WTC11 (cell line): ENCODE measurements at regions not wholly inside any gene's neighbourhood (a gene's known extent, or its start where the extent isn't known, plus 50 kb on each side); places are given as distances from the start of the nearest gene placed in this dataset.

Source experiments
- ATAC-seq: fragments of 200-7000 bp; cut with Tn5 transposase; 2 replicates; pipeline ENCODE4 v1.10.0; 2021; ENCODE audit warnings: mild to moderate bottlenecking, moderate library complexity
- CTCF ChIA-PET: fragments of 300-600 bp; sonication (Branson Sonifier 250); formaldehyde crosslinking; loops from one replicate; lab custom pipeline; 2021; ENCODE audit warnings: antibody characterized with exemption; lab: Charles Lee
- POLR2A ChIA-PET: fragments of 350-600 bp; sonication (Branson Sonifier 250); formaldehyde crosslinking; loops from one replicate; lab custom pipeline; 2021; ENCODE audit warnings: antibody characterized with exemption; lab: Charles Lee
- DNase-seq: peaks from one replicate; pipeline ENCODE4 v3.0.0; 2021; ENCODE audit warnings: low spot score
- H3K27ac Mint-ChIP-seq: 2 replicates; pipeline ENCODE4 v1.8.0; 2021; ENCODE audit warnings: mixed read lengths
- H3K27me3 Mint-ChIP-seq: 2 replicates; pipeline ENCODE4 v1.8.0; 2021; ENCODE audit warnings: low read depth, mild to moderate bottlenecking, moderate library complexity, mixed read lengths
- H3K36me3 Mint-ChIP-seq: 2 replicates; pipeline ENCODE4 v1.8.0; 2021; ENCODE audit warnings: mixed read lengths
- H3K4me1 Mint-ChIP-seq: 2 replicates; pipeline ENCODE4 v1.8.0; 2022; ENCODE audit warnings: mixed read lengths
- H3K4me3 Mint-ChIP-seq: 2 replicates; pipeline ENCODE4 v1.8.0; 2021; ENCODE audit warnings: mild to moderate bottlenecking, moderate library complexity, mixed read lengths
- H3K9me3 Mint-ChIP-seq: 2 replicates; pipeline ENCODE4 v1.8.0; 2021; ENCODE audit warnings: mixed read lengths
- GRHL2 ChIP-seq: fragments of 250-450 bp; sonication (Bioruptor Pico); IDR thresholded peaks from 2 replicates; pipeline ENCODE4 v1.8.0; 2022; ENCODE audit warnings: mild to moderate bottlenecking, moderate library complexity; ENCODE audit not compliant: insufficient replicate concordance, severe bottlenecking
- JUN ChIP-seq: sonication (generic); formaldehyde crosslinking; IDR thresholded peaks from 2 replicates; pipeline ENCODE4 v1.8.0; 2023; ENCODE audit warnings: mild to moderate bottlenecking, missing genetic modification reagents
- KAT7 ChIP-seq: sonication (generic); formaldehyde crosslinking; IDR thresholded peaks from 2 replicates; pipeline ENCODE4 v1.8.1; 2023; ENCODE audit warnings: missing genetic modification reagents, mild to moderate bottlenecking, borderline replicate concordance
- NR2C2 ChIP-seq: sonication (generic); formaldehyde crosslinking; IDR thresholded peaks from 2 replicates; pipeline ENCODE4 v1.8.0; 2022; ENCODE audit warnings: mild to moderate bottlenecking, missing genetic modification reagents
- NR3C1 ChIP-seq: sonication (generic); formaldehyde crosslinking; conservative IDR thresholded peaks from 2 replicates; pipeline ENCODE4 v1.8.1; 2023; ENCODE audit warnings: low read depth, mild to moderate bottlenecking, missing genetic modification reagents
- PRDM15 ChIP-seq: sonication (generic); formaldehyde crosslinking; IDR thresholded peaks from 2 replicates; pipeline ENCODE4 v1.8.0; 2022; ENCODE audit warnings: missing genetic modification reagents
- ZNF232 ChIP-seq: sonication (generic); formaldehyde crosslinking; IDR thresholded peaks from 2 replicates; pipeline ENCODE4 v1.8.0; 2022; ENCODE audit warnings: mild to moderate bottlenecking, missing genetic modification reagents
- ZNF416 ChIP-seq: fragments of 250-450 bp; sonication (Bioruptor Pico); IDR thresholded peaks from 2 replicates; pipeline ENCODE4 v1.9.0; 2021; ENCODE audit warnings: mild to moderate bottlenecking, inconsistent platforms
- TF ChIP-seq, protein P1 (sequence below): sonication (generic); formaldehyde crosslinking; conservative IDR thresholded peaks from 2 replicates; pipeline ENCODE4 v1.8.1; 2023; ENCODE audit warnings: mild to moderate bottlenecking, low read depth, missing genetic modification reagents, moderate library complexity
- TF ChIP-seq, protein P2 (sequence below): sonication (generic); formaldehyde crosslinking; IDR thresholded peaks from 2 replicates; pipeline ENCODE4 v1.8.0; 2023; ENCODE audit warnings: mild to moderate bottlenecking, missing genetic modification reagents
- TF ChIP-seq, protein P3 (sequence below): sonication (generic); formaldehyde crosslinking; IDR thresholded peaks from 2 replicates; pipeline ENCODE4 v1.8.1; 2023; ENCODE audit warnings: mild to moderate bottlenecking, missing genetic modification reagents, moderate library complexity
- TF ChIP-seq, protein P4 (sequence below): fragments of 200-600 bp; IDR thresholded peaks from 2 replicates; pipeline ENCODE4 v1.8.0; 2022; ENCODE audit warnings: antibody characterized with exemption
- TF ChIP-seq, protein P5 (sequence below): sonication (generic); formaldehyde crosslinking; IDR thresholded peaks from 2 replicates; pipeline ENCODE4 v1.8.0; 2022; ENCODE audit warnings: mild to moderate bottlenecking, missing genetic modification reagents
- TF ChIP-seq, protein P6 (sequence below): fragments of 250-450 bp; sonication (Bioruptor Pico); IDR thresholded peaks from 2 replicates; pipeline ENCODE4 v1.9.0; 2021; ENCODE audit warnings: mild to moderate bottlenecking

GRCh38 chr2:145807968-145808367, 1288.0 kb upstream of the ZEB2 start (continued):
- TF ChIP-seq, protein P1, sequence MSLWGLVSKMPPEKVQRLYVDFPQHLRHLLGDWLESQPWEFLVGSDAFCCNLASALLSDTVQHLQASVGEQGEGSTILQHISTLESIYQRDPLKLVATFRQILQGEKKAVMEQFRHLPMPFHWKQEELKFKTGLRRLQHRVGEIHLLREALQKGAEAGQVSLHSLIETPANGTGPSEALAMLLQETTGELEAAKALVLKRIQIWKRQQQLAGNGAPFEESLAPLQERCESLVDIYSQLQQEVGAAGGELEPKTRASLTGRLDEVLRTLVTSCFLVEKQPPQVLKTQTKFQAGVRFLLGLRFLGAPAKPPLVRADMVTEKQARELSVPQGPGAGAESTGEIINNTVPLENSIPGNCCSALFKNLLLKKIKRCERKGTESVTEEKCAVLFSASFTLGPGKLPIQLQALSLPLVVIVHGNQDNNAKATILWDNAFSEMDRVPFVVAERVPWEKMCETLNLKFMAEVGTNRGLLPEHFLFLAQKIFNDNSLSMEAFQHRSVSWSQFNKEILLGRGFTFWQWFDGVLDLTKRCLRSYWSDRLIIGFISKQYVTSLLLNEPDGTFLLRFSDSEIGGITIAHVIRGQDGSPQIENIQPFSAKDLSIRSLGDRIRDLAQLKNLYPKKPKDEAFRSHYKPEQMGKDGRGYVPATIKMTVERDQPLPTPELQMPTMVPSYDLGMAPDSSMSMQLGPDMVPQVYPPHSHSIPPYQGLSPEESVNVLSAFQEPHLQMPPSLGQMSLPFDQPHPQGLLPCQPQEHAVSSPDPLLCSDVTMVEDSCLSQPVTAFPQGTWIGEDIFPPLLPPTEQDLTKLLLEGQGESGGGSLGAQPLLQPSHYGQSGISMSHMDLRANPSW (CRISPR knock-in tag): no peak
- no peak for TF ChIP-seq JUN (CRISPR knock-in tag)
- no peak for TF ChIP-seq ZNF416 (CRISPR knock-in tag)

GRCh38 chr2:145807554-145807953, 1287.6 kb upstream of the ZEB2 start:
- no peak for DNase-seq
- TF ChIP-seq, protein P2, sequence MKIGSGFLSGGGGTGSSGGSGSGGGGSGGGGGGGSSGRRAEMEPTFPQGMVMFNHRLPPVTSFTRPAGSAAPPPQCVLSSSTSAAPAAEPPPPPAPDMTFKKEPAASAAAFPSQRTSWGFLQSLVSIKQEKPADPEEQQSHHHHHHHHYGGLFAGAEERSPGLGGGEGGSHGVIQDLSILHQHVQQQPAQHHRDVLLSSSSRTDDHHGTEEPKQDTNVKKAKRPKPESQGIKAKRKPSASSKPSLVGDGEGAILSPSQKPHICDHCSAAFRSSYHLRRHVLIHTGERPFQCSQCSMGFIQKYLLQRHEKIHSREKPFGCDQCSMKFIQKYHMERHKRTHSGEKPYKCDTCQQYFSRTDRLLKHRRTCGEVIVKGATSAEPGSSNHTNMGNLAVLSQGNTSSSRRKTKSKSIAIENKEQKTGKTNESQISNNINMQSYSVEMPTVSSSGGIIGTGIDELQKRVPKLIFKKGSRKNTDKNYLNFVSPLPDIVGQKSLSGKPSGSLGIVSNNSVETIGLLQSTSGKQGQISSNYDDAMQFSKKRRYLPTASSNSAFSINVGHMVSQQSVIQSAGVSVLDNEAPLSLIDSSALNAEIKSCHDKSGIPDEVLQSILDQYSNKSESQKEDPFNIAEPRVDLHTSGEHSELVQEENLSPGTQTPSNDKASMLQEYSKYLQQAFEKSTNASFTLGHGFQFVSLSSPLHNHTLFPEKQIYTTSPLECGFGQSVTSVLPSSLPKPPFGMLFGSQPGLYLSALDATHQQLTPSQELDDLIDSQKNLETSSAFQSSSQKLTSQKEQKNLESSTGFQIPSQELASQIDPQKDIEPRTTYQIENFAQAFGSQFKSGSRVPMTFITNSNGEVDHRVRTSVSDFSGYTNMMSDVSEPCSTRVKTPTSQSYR (CRISPR knock-in tag): no peak
- TF ChIP-seq PRDM15 (CRISPR knock-in tag) (no peak), GRHL2 (CRISPR knock-in tag) (no peak), NR2C2 (CRISPR knock-in tag) (no peak), NR3C1 (CRISPR knock-in tag) (no peak), ZNF232 (CRISPR knock-in tag) (no peak), KAT7 (no peak)
- TF ChIP-seq, protein P3, sequence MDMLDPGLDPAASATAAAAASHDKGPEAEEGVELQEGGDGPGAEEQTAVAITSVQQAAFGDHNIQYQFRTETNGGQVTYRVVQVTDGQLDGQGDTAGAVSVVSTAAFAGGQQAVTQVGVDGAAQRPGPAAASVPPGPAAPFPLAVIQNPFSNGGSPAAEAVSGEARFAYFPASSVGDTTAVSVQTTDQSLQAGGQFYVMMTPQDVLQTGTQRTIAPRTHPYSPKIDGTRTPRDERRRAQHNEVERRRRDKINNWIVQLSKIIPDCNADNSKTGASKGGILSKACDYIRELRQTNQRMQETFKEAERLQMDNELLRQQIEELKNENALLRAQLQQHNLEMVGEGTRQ (CRISPR knock-in tag): no peak
- TF ChIP-seq, protein P4, sequence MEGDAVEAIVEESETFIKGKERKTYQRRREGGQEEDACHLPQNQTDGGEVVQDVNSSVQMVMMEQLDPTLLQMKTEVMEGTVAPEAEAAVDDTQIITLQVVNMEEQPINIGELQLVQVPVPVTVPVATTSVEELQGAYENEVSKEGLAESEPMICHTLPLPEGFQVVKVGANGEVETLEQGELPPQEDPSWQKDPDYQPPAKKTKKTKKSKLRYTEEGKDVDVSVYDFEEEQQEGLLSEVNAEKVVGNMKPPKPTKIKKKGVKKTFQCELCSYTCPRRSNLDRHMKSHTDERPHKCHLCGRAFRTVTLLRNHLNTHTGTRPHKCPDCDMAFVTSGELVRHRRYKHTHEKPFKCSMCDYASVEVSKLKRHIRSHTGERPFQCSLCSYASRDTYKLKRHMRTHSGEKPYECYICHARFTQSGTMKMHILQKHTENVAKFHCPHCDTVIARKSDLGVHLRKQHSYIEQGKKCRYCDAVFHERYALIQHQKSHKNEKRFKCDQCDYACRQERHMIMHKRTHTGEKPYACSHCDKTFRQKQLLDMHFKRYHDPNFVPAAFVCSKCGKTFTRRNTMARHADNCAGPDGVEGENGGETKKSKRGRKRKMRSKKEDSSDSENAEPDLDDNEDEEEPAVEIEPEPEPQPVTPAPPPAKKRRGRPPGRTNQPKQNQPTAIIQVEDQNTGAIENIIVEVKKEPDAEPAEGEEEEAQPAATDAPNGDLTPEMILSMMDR: no peak
- TF ChIP-seq, protein P5, sequence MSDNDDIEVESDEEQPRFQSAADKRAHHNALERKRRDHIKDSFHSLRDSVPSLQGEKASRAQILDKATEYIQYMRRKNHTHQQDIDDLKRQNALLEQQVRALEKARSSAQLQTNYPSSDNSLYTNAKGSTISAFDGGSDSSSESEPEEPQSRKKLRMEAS: no peak
- TF ChIP-seq, protein P6, sequence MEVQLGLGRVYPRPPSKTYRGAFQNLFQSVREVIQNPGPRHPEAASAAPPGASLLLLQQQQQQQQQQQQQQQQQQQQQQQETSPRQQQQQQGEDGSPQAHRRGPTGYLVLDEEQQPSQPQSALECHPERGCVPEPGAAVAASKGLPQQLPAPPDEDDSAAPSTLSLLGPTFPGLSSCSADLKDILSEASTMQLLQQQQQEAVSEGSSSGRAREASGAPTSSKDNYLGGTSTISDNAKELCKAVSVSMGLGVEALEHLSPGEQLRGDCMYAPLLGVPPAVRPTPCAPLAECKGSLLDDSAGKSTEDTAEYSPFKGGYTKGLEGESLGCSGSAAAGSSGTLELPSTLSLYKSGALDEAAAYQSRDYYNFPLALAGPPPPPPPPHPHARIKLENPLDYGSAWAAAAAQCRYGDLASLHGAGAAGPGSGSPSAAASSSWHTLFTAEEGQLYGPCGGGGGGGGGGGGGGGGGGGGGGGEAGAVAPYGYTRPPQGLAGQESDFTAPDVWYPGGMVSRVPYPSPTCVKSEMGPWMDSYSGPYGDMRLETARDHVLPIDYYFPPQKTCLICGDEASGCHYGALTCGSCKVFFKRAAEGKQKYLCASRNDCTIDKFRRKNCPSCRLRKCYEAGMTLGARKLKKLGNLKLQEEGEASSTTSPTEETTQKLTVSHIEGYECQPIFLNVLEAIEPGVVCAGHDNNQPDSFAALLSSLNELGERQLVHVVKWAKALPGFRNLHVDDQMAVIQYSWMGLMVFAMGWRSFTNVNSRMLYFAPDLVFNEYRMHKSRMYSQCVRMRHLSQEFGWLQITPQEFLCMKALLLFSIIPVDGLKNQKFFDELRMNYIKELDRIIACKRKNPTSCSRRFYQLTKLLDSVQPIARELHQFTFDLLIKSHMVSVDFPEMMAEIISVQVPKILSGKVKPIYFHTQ (CRISPR knock-in tag): no peak
- H3K4me3 Mint-ChIP-seq: no peak overlapping the region
- no peaks in the 10 kb centered on the region for H3K4me1 Mint-ChIP-seq
- no peaks in the 10 kb centered on the region for H3K27me3 Mint-ChIP-seq
- peaks cover 7% of the 10 kb centered on the region; the same call in 1 of the 2 replicates for H3K9me3 Mint-ChIP-seq
- no peak overlapping the region for H3K27ac Mint-ChIP-seq
- ATAC-seq: no peak
- ChIA-PET POLR2A (no interaction called here), CTCF (no interaction called here)
- H3K36me3 Mint-ChIP-seq: no peaks in the 10 kb centered on the region
